PC-3 (cell line): ENCODE measurements at regions not wholly inside any gene's neighbourhood (a gene's known extent, or its start where the extent isn't known, plus 50 kb on each side); places are given as distances from the start of the nearest gene placed in this dataset.

Source experiments
- EZH2 ChIP-seq: fragments of 300-600 bp; sonication (generic); IDR thresholded peaks from one replicate; pipeline ENCODE4 v1.6.1; 2017; ENCODE audit warnings: antibody characterized with exemption, mild to moderate bottlenecking, low read length; ENCODE audit not compliant: unreplicated experiment
- TF ChIP-seq, protein P1 (sequence below): fragments of 300-600 bp; sonication (generic); conservative IDR thresholded peaks from 2 replicates; pipeline ENCODE4 v1.5.1; 2017; ENCODE audit warnings: antibody characterized with exemption, low read depth, mild to moderate bottlenecking, low read length

GRCh38 chr2:167861574-167862193 lies 385.7 kb downstream of the STK39 start:
- TF ChIP-seq, protein P1, sequence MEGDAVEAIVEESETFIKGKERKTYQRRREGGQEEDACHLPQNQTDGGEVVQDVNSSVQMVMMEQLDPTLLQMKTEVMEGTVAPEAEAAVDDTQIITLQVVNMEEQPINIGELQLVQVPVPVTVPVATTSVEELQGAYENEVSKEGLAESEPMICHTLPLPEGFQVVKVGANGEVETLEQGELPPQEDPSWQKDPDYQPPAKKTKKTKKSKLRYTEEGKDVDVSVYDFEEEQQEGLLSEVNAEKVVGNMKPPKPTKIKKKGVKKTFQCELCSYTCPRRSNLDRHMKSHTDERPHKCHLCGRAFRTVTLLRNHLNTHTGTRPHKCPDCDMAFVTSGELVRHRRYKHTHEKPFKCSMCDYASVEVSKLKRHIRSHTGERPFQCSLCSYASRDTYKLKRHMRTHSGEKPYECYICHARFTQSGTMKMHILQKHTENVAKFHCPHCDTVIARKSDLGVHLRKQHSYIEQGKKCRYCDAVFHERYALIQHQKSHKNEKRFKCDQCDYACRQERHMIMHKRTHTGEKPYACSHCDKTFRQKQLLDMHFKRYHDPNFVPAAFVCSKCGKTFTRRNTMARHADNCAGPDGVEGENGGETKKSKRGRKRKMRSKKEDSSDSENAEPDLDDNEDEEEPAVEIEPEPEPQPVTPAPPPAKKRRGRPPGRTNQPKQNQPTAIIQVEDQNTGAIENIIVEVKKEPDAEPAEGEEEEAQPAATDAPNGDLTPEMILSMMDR, result no peak
- TF ChIP-seq EZH2, result no peak
